IPS DF 4.7 (cell line): ENCODE measurements at regions not wholly inside any gene's neighbourhood (a gene's known extent, or its start where the extent isn't known, plus 50 kb on each side); places are given as distances from the start of the nearest gene placed in this dataset.
"Not testable (repeated sequence)": the region's sequence is repeated elsewhere in the genome, so short reads cannot be mapped to it uniquely, and the experiment has no call there.

Source experiments
- DNase-seq: peaks from one replicate; pipeline ENCODE4 v3.0.0-alpha.2; 2013; ENCODE audit warnings: low spot score; ENCODE audit errors: extremely low read depth

DNA sequence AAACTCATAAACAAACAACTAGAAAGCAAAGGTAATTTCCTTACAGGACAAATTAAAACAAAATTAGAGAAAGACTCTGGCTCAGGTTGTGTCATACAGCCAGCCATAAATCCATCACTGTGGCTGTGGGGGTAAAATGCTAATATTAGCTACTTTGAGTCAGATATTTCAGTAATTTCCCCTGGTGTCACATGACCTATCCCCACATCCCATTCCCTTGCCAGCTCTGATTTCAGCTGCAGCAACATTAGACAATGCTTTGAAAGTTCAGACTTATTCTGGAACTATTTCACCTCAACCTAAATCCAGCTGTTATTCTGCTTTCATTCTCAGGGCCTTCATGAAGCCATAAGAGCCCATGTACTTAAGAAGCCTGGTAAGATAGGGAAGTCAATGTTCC lies 55.3 kb downstream of the RPL10L start:
- no peak for DNase-seq

- no peak for DNase-seq
Measured at GRCh38 chr14:46582826-46583225, 68.8 kb downstream of the RPL10L start.

DNA sequence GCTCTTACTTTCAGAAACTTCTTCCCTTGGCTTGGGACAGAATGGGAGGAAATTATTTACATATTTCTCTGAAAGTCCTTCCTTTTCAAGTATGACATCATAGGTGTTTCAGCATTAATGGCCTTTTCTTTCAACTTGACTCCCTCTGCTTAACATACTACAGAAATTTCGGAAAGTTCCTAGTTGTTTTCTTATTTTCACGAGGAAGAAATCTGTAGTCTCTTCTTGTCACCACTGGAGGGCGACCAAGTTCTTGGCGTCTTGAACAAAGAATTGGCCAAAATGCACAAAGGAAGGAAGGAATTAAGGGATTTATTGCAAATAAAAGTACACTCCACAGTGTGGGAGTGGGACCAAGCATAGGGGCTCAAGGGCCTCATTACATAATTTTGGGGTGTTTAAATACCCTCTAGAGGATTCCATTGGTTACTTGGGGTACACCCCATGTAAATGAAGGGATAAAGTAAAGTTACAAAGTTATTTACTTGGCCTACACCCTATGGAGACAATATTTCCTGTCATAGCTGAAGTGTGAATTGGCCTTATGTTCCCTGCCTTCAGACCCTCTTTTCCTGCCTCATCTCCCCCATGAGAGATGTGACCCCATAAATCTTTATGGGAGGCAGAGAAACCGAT lies 70.4 kb downstream of the RPL10L start:
- DNase-seq, result peak; percentile 11

DNA sequence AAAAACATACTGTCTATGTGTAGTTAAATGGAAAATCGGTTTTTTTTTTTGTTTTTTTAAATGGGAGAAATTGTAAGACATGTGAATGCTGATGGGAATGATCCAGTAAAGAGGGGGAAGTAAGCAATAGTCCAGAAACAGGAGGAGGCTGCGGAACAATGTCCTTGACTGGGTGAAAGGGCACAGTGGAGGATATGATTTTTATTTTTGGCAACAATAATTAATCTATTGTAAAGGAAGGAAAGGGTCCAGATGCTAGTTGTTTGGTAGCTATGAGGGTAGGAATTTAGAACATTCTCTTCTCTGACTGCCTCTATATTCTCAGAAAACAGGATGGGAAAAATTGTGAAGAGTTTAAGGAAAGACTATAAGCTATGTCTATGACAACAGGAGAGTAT lies 76.6 kb downstream of the RPL10L start:
- no peak for DNase-seq

DNA sequence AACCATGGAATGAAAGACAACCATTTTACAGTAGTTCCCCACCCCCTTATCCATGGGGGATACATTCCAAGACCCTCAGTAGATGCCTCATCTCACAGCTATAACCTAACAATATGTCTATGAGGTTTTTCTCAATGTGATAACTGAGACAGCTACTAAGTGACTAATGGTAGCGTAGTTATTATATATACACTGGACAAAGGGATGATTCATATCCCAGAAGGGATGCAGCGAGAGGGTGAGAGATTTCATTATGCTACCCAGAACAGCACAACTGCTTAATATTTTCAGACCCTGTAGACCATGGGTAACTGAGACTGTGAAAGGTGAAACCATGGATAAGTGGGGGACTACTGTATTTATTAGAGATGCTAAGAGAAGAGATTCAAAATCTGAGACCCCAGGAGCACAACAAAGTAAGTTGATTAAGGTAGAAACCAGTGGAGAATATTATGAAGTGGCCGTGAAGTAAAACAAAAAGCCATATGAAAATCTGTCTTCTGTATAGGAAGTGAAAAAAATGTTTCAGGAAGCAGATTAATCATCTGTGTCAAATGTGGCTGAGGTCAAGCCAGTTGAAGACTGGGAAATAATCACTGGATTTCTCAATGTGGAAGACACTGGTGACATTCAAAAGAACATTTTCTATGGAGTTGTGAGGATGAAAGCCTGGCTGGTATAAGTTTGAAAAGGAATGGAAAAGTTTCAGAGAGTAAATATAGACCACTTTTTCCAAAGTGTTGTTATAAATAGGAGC lies 77.2 kb downstream of the RPL10L start:
- DNase-seq, result no peak

DNA sequence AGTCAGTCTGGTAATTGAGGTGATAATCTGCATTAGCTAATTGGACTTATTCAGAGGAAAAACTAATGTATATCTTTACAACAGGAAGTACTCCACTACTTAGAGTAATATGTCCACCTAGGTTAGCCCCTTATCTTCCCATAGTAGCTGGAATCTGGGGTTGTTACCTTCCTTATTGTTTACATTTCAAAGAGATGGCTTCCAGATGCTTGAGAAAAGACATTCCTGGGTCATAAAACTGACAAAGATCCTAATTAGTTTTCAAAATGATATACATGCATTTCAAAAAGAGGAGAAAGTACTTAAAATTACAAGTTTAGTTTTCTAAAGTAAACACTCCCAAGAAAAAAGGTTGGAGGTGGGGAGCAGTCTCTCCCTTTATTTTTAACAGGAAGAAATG lies 78.1 kb downstream of the RPL10L start:
- DNase-seq, result no peak

DNA sequence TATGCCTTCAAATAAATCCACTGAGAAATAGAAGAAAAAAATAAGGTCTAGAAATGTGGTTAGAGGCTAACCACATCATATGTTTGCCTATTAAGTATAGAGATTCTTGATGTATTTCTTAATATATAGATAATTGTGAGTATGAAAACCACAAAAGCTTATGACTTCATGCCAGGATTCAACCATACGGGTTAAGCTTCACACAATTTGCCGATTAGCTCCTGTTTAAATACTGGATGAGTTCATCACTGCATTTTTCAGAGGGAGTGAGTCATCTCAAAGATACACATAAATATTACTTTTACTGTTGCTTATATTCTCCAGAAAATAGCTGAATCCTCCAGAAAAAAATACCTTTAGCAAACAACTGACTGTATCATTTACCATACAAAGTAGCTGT lies 79.6 kb downstream of the RPL10L start:
- no peak for DNase-seq

DNA sequence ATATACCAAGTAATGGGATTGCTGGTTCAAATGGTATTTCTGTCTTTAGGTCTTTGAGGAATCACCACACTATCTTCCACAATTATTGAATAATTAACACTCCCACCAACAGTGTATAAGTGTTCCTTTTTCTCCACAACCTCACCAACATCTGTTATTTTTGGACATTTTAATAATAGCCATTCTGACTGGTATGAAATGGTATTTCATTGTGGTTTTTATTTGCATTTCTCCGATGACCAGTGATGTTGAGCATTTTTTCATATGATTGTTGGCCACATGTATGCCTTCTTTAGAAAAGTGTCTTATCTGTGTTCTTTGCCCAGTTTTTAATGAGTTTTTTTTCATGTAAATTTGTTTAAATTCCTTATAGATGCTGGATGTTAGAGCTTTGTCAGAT lies 83.4 kb downstream of the RPL10L start:
- not testable (repeated sequence) for DNase-seq

GRCh38 chr14:46550836-46551235 lies 100.7 kb downstream of the RPL10L start:
- no peak for DNase-seq

GRCh38 chr14:46540986-46541385 lies 110.6 kb downstream of the RPL10L start:
- no peak for DNase-seq

GRCh38 chr14:46519121-46519520 lies 132.5 kb downstream of the RPL10L start:
- no peak for DNase-seq

GRCh38 chr14:46508752-46509151 lies 142.8 kb downstream of the RPL10L start:
- not testable (repeated sequence) for DNase-seq

GRCh38 chr14:46499521-46499920 lies 152.1 kb downstream of the RPL10L start:
- no peak for DNase-seq

GRCh38 chr14:46496409-46496808 lies 155.2 kb downstream of the RPL10L start:
- DNase-seq, result no peak

- DNase-seq, result peak; percentile 25
Measured at GRCh38 chr14:46490238-46490685, 161.3 kb downstream of the RPL10L start.

- no peak for DNase-seq
Measured at GRCh38 chr14:46488374-46488773, 163.2 kb downstream of the RPL10L start.

DNA sequence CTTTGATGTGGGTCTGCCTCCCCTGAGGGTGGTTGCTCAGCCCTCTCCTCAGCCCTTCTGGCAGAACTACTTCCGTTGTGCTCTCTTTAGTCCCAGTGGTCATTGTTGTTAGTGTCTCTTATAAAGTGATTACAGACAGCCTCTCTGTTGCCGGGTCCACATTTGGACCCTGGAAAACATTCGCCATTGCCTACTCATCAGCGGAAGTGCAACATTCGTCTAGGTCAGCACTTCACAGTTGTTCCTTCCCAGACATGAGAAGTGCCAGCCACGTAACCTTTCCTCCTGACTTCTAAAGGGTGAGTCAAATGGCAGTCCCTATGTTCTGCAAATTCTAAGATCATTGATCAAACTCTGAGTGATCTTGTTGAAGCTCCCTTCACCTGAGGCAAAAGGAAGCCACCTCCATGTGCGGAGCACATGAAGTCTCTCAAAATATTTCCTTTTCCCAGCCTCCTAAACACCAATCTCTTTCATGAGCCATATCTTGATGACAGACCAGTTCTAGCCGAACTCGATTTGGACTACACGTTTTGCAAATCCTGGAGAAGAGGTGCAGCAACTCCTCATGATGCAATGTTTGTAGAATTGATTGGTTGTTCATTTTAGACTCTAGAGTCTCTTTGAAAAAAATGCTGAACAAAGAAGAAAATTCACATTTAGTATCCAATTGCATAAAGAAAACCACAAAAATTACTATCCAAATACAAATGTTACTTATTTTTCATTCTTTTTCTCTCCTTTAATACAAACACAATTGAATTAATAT lies 163.8 kb downstream of the RPL10L start:
- DNase-seq, result no peak

- DNase-seq, result no peak
Measured at GRCh38 chr14:46482200-46482599, 169.4 kb downstream of the RPL10L start.

DNA sequence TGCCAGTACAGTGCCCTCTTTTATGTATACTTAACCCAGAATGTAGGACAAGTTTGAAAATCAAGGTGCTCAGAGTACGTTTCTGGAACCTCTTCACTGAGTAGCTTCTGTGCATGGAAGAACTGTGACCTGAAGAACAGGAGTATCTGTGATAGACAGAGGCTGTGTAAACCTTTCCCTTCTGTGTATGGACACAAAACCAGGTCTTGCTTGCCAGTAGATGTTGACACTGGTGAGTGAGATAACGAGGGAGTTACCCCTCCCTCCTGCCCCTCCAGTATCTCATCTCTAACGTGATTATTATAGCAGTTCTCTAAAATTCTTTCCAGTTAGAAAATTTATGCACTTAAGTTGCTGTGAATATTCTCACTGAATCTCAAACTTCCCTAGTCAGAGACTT lies 170.8 kb downstream of the RPL10L start:
- no peak for DNase-seq

- DNase-seq, result no peak
Measured at GRCh38 chr14:46472261-46472660, 179.3 kb downstream of the RPL10L start.

GRCh38 chr14:46464341-46464740 lies 187.2 kb downstream of the RPL10L start:
- no peak for DNase-seq

DNA sequence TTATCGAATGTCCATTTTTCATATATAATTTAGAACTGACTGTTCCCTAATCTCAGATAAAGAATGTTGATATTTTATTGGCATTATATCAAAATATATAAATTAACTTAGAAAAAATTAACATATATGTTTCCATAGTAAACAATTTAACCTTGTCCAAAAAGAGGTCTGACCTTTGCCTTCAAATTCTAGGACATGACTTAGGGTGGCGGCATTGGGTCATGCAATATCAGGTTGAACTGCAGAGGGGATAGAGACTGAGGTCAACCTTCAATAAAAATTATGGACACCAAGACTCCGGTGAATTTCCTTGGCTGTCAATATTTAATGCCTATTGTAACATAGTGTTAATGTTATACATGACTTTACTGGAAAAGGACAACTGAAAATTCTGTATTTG lies 199.8 kb downstream of the RPL10L start:
- no peak for DNase-seq
